Left cardiac atrium (tissue), 4 donors: ENCODE measurements at regions not wholly inside any gene's neighbourhood (a gene's known extent, or its start where the extent isn't known, plus 50 kb on each side); places are given as distances from the start of the nearest gene placed in this dataset.
"Not testable (repeated sequence)": the region's sequence is repeated elsewhere in the genome, so short reads cannot be mapped to it uniquely, and the experiment has no call there.

ENCODE experiments used
- ATAC-seq, 2 donors: fragments of 200-7000 bp; cut with Tn5 transposase; one replicate each; pipeline ENCODE4 v1.9.1; 2020; ENCODE audit warnings: mild to moderate bottlenecking in 2 of 2, moderate library complexity in 2 of 2
- DNase-seq: peaks from one replicate; pipeline ENCODE4 v3.0.0-alpha.2; 2020
- intact Hi-C, 2 donors: fragments of 100-400 bp; cut with DNase I; formaldehyde crosslinking; loops; one replicate each; pipeline versions ENCODE4 v1.14.1 to v1.15.1; 2022 to 2023
- donor health status: DM: no; HTN: yes; CAD: no.
- donor health status: DM: no; HTN: yes; CAD: no; lungs with severe emphysema.
- donor health status: DM: yes; HTN: yes; CAD: no.
- donor health status: Dilated cardiomyopathy.

- intact Hi-C loops = no loop called here
- no peak for DNase-seq
- no peak for ATAC-seq
These were observed 336.0 kb downstream of the ADCYAP1 start for GRCh38 chr18:1240701-1241100.

DNA sequence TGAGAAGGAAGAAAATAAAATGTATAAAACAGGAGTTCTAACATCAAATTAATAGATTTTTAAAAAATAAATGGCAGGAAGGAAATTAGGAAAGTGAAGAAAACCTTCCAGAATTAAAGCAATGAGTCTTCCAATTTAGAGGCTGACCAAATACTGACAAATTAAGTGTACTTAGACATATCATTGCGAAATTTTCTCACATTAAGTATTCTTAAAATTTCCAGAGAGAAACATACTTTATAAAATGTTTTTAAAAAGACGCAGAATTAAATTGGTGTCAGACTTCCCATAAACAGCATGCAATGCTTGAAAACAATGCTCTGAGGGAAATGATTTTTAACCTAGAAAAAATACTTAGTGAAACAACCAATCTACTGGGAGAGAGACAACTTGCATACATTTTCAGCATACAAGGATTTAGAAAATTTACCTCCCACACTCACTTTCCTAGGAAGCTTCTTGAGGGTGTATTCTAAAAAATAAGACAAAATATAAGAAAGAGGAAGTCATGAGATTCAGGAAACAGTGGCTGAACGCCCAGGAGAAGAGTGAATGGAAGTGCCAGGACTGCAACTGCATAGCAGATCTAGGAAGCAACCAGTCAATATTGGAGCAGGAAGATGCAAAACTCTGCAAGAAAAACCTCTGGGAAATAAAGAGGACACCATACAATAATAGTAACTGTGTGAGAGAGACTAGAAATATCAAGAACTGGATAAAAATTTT is 339.9 kb downstream of the ADCYAP1 start:
- intact Hi-C loops = no loop called here
- DNase-seq (no peak), ATAC-seq (no peak)

GRCh38 chr18:1246827-1247226 is 342.2 kb downstream of the ADCYAP1 start:
- ATAC-seq (no peak), DNase-seq (no peak)
- intact Hi-C loops = no loop called here

GRCh38 chr18:1252534-1252933 is 347.9 kb downstream of the ADCYAP1 start:
- intact Hi-C loops = no loop called here
- ATAC-seq (no peak), DNase-seq (no peak)

- ATAC-seq (no peak), DNase-seq (no peak)
- intact Hi-C loops = no loop called here
These were observed 348.3 kb downstream of the ADCYAP1 start for GRCh38 chr18:1252936-1253335.

DNA sequence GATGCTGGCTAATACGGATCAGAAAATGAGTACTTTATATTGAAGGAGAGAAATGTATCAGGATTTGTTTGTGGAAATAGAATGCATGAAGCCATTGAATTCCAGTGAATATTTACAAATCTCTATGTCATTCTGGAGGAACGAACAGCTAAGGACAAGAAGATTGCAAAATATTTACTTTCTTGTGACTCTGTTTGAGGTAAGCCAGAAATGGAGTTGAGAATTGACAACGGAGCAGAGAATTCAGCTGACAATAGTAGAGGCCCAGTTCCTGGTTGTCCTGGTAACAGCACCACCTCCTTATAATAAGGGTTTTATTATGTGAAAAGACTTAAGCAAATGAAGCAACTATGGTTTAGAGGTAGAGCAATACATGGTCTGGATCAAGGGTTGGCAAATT is 349.2 kb downstream of the ADCYAP1 start:
- intact Hi-C loops = no loop called here
- ATAC-seq = no peak
- no peak for DNase-seq

DNA sequence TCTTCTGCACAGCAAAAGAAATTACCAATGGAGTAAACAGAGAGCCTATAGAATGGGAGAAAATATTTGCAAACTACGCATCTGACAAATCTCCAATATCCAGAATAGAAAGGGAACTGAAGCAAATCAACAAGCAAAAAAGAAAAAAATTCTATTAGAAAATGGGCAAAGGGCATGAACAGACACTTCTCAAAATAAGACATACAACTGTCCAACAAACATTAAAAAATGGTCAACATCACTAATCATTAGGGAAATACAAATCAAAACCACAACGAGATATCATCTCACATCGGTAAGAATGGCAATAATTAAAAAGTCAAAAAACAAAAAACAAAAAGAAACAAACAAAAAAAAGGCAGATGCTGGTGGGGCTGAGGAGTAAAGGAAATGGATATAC is 356.4 kb downstream of the ADCYAP1 start:
- DNase-seq (no peak), ATAC-seq (no peak)
- intact Hi-C loops = no loop called here

GRCh38 chr18:1267021-1267420 is 362.4 kb downstream of the ADCYAP1 start:
- ATAC-seq (no peak), DNase-seq (no peak)
- intact Hi-C loops = no loop called here

DNA sequence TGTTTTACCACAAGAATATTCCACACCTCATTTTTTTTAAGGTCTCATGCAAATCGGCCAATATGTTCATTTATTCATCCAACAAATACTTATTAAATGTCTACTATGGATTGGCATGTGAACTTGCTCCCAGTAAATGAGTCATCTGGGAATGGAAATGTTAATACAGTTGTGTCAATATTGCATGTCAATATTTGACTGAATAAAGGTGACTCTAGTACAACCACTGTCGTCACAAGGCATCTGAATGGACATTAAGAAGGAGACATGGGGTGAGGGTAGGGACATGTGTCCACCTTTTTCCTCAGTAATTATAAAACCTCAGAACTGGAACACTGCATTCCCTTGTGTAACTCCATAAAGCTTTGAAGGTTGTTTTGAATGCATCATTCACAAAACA is 365.4 kb downstream of the ADCYAP1 start:
- ATAC-seq (no peak), DNase-seq (no peak)
- intact Hi-C loops = no loop called here

- no peak for ATAC-seq
- no peak for DNase-seq
- intact Hi-C loops = no loop called here
These were observed 368.8 kb downstream of the ADCYAP1 start for GRCh38 chr18:1273469-1273868.

GRCh38 chr18:1292167-1292566 is 387.5 kb downstream of the ADCYAP1 start:
- ATAC-seq = no peak
- intact Hi-C loops = no loop called here
- no peak for DNase-seq

DNA sequence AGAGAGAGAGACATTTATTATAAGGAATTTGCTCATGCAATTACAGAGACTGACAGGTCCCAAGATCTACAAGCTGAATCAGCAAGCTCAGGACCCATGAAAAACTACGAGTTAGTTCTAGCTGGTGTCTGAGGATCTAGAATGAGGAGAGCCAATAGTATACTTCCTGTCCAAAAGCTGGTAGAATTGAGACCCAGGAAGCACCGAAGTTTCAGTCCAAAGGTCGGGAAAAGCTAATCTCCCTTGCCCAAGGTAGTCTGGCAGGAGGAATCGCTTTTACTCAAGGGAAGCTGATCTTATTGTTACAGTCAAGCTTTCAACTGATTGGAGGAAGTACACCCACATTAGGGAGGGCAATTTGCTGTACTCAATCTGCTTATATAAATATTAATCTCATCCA is 389.6 kb downstream of the ADCYAP1 start:
- ATAC-seq = no peak

GRCh38 chr18:1296237-1296636 is 391.6 kb downstream of the ADCYAP1 start:
- intact Hi-C loops = no loop called here
- DNase-seq (no peak), ATAC-seq (peak in 1 of 2 donors; percentile 43)

More for the DNA sequence above, 389.6 kb downstream of the ADCYAP1 start:
- no peak for DNase-seq
- intact Hi-C loops = no loop called here

DNA sequence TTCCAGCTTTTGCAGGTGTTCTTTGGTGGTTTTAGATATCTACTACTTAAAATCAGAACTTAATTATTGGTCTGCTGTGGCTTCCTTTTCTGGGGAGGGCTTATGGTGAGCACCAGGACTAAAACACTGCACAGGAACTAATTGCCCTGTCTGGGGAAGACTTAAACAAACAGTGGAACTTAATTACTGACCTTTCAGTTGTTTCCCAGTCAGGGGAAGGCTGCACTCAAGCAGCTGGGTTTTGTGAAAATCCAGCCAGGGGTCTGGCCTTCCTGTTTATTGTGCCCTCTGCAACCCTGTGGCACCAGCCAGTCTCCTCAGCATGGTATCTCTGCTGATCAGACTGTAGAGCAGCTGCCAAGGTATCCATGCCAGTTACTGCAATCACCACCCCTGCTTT is 398.2 kb downstream of the ADCYAP1 start:
- DNase-seq (no peak), ATAC-seq (no peak)
- intact Hi-C loops = no loop called here

DNA sequence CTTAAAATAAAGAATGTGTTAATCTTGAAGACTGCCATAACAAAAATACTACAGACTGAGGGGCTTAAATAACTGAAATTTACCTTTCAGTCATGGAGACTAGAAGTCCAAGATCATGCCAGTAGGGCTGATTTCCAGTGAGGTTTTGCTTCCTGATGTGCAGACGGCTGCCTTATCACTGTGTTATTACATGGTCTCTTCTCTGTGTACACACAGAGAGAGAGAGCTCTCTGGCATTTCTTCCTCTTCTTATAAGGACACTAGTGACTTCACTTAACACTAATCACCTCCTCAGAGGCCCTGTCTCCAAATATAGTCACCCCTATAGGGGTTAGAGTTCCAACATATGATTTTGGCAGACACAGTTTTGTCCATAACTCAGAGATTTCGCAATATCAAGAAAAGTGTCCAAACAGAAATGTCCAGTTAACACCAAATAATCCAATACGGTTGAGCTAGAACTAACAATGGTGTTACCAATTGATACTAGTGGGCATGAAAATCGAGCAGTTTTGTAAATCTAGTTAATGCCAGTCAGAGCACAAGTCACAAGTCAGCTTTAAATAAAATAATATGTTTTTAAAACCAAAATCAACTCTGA is 399.8 kb downstream of the ADCYAP1 start:
- ATAC-seq = no peak
- intact Hi-C loops = no loop called here
- DNase-seq = no peak

- DNase-seq = no peak
- intact Hi-C loops = no loop called here
- no peak for ATAC-seq
These were observed 402.0 kb downstream of the ADCYAP1 start for GRCh38 chr18:1306641-1307040.

DNA sequence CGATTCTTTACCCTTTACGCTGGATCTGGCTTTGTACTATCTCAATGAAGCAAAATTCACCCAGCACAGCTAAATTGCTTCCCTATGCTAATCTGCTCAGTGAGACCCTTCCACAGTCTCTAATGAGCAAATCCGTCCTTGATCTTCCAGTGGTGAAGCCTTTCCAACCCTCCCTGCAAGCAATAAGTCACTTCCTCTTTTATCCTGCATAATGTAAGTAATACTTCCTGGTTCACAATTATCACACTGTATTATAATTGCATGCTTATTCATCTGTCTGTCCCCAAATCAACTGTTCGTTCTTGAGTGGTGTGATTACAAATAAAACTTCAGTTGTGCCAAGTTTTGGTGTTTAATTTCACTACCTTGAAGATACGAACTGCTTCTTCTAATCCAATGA is 404.0 kb downstream of the ADCYAP1 start:
- intact Hi-C loops = no loop called here
- DNase-seq = no peak

GRCh38 chr18:1311376-1311775 is 406.7 kb downstream of the ADCYAP1 start:
- DNase-seq (no peak), ATAC-seq (no peak)
- intact Hi-C loops = no loop called here

More for the DNA sequence above, 404.0 kb downstream of the ADCYAP1 start:
- no peak for ATAC-seq

- DNase-seq, intact Hi-C loops, ATAC-seq: not testable (repeated sequence)
These were observed 430.7 kb downstream of the ADCYAP1 start for GRCh38 chr18:1335345-1335744.

DNA sequence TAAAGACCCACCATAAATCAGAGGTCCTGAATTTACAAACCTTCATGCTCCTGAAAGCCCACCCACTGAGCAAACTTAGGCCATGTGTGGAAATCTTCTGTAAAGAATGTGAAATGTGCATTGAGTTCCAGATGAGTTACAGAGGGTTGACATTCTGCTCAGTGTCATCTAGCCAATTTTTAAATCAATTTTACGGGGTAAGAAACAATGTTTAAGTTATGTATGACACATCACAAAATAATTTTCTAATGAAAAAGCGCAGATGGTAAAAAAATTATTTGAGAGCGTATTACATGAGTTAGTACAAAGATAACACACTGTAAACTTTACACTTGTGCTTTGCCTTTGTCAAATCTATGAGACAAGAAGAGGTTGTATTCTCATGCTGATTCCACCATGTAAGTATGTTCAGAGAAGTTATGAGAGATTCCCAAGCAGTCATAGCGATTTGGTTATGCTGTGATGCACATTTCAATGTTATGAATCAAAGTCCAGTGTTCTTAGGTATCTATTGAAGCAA is 446.3 kb downstream of the ADCYAP1 start:
- DNase-seq = no peak
- ATAC-seq = no peak
- intact Hi-C loops = no loop called here

DNA sequence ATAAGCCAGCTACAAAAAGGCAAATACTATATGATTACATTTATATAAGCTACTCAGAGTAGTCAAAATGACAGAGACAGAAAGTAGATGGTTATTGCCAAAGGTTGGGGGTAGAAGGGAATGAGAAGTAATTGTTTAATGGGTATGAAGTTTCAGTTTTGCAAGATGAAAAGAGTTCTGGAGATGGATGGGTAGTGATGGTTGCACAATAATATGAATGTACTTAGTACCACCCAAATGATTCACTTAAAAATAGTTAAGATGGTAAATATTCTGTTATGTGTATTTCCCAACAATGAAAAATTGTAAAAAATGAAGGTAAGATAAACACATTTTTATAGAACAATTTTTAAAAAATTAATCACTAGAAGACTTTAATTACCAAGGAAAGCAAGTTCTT is 448.4 kb downstream of the ADCYAP1 start:
- ATAC-seq = peak in 1 of 2 donors; percentile 41
- intact Hi-C loops = no loop called here
- DNase-seq = no peak
